Stimulated activated CD4-positive, alpha-beta T cell treated with anti-CD3 and anti-CD28 coated beads, Interleukin-1b, Interleukin-23, amount 100 ng/mL, for 1 hour (primary cell): ENCODE measurements at regions not wholly inside any gene's neighbourhood (a gene's known extent, or its start where the extent isn't known, plus 50 kb on each side); places are given as distances from the start of the nearest gene placed in this dataset.
"Not testable (repeated sequence)": the region's sequence is repeated elsewhere in the genome, so short reads cannot be mapped to it uniquely, and the experiment has no call there.

Experiments used
- DNase-seq, 2 donors: peaks; one replicate each; pipeline ENCODE4 v3.0.0-alpha.2; 2020; ENCODE audit warnings: low read depth in 2 of 2

DNA sequence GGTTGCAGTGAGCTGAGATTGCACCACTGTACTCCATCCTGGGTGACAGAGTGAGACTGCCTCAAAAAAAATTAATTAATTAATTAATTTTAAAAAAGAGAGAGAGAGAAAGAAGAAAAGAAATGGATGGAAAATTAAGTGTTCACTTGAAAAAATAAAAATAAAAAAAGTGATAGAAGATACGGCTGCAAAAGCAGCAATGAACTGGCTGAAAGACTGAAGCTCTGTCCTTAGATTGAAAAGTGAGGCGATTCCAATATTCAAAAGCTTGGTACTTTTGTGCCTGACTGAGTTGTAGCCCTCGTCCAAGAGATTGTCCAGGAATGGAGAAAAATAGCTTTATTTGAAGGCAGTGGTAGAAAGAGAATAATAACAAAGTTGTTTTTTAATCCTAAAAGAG, 154.6 kb downstream of the ADSS2 start:
- no peak for DNase-seq

DNA sequence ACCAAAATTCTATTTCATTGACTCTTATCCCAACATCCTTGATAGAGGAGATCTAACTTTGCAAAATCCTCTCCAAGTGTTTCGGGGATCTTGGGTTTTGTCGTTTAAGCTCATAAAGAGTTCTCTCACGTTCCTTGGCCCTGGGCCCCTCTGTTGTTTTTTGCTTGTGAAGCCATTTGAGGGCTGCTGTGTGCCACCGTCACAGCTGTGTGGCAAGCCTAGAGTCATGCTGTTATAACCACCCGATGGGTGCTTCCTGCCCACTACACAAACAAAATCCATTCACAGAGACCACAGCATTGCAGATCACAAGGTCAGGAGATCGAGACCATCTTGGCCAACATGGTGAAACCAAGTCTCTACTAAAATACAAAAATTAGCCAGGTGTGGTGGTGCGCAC, 154.1 kb downstream of the ADSS2 start:
- DNase-seq, result no peak

DNA sequence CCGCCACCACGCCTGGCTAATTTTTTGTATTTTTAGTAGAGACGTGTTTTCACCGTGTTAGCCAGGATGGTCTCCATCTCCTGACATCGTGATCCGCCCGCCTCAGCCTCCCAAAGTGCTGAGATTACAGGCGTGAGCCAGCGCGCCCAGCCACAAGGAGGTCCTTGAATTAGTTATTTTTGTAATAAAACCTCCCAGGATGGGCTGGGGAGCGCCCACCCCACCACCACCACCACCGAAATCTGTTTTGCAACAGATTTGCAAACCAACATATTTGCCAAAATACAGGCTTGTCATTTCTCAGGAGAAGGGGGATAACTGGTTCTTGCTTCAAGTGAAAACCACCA, 151.7 kb downstream of the ADSS2 start:
- DNase-seq, result not testable (repeated sequence)

DNA sequence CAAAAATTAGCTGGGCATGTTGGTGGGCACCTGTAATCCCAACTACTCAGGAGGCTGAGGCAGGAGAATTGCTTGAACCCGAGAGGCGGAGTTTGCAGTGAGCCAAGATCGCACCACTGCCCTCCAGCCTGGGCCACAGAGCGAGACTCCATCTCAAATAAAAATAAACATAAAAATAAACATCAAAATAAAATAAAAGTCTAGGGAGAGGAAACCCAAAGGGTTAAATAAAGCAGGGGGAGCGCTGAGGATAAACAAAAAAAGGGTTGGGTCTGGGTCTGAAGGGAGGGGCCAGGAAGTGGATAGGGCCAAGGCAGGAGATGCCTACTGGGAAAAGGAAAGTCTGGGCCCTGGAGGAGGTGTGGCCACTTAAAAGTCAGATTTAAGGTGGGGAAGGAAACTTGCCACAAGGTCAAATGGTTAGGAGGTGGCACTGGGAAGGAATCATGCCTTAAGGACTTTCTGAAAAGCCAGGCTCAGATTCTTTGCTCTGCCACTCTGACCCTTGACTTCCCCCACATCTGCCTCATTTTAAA, 150.0 kb downstream of the ADSS2 start:
- no peak for DNase-seq

DNA sequence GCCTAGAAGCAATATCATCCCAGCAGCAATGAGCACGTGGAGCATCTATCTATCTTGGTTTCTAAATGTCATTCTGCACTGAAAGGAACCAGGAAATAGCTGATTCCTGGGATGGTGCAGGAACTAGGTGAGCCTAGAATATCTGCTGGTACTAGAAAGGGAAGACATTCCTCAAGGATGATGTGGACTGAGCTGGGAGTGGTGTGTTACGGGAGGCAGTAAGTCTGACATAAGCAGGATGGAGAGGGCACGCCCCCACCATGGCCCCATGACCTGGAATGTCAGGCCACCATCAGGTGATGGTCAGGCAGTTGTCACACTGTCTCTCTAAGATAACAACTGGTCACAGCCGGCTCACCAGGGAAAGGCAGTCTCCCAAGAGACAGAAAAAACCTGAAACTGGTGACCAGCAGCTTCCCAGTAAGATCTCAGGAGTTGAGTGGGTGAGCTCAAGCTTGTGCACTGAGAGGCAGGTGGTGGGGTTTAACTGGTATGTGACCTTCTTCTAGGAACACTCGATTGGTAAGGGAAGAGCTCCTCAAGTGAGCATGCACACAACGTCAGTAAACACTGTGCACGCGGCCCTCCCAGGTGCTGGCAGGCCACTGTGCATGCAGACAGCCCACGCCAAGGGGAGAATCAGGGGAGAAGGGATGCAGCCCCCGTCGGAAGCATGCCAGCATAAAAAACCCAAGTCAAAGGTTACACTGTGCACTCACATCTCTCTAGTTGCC, 148.7 kb downstream of the ADSS2 start:
- DNase-seq, result no peak

DNA sequence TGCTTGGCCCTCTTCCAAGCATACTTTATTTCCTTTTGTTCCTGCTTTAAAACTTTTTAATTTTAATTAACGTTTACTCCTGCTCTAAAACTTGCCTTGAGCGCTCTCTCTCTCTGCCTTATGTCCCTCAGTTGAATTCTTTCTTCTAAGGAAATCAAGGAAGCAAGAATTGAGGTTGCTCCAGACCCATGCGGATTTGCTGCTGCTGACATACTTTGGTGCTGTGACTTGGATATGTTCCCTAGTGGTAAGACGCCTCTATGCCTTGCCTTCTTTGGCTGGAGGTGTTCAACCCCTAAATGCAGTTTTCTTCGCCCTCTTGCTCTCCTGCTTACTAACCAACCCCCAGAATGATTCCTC, 148.1 kb downstream of the ADSS2 start:
- no peak for DNase-seq

DNA sequence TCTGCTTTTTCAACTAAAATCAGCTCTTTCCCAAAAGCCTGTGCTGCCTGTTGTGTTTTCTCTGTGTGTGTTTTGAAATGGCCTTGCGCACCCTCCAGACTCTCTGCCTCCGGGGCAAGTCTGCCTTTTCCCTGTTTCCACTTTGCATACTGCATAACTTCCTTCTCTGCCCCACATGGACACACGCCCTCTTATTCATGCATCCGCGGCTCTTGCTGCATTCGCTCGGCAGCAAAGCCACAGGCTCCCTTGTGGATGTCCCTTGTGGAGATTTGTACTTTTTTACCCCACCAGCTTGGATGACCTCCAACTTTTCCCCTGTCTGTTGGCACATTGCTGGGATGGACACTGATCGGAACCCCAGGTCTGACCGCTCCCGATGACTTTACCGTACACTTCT, 147.6 kb downstream of the ADSS2 start:
- DNase-seq, result no peak

DNA sequence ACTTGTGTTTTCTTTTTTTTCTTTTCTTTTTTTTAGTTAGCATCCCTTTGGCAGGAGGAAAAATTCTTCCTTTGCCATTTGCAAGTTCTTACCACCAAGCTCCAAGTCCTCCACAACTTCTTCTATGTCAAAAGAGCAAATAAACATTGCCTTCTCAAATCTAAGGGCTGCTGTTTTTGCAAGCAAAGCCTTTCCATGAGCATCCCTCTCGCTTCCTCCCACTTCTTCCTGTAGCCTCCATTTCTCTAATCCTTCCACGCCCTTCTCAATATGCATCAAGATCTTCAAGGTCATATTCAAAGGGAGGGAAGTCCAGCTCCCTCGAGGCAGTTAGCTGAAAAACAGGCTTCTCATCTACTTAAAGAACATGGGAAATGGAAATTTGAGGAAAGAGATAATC, 147.1 kb downstream of the ADSS2 start:
- no peak for DNase-seq

DNA sequence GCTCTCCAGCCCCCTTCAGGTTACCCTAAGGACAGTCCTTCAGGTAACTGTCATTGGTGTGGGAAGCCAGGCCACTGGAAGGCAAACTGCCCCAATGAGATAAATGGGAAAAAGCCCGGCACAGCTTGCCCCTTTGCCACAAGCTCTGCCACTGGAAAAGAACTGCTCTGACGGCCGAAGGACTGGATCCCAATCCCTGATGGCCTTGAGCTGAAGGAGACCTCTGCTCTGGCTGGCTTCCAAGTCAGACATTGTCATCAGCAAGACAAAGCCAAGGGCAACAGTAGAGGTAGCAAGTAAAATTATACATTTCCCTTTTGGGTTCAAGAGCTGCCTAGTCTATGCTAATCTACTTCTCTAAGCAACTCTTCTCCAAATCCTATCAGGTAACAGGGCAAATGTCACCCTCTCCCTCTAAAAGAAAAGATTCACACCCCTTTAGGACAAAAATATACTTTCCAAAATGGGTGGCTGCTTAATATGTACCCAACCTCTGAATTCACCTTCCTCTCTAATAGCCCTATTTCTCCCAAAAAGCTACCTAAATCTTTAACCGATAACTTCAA, 145.8 kb downstream of the ADSS2 start:
- no peak for DNase-seq

DNA sequence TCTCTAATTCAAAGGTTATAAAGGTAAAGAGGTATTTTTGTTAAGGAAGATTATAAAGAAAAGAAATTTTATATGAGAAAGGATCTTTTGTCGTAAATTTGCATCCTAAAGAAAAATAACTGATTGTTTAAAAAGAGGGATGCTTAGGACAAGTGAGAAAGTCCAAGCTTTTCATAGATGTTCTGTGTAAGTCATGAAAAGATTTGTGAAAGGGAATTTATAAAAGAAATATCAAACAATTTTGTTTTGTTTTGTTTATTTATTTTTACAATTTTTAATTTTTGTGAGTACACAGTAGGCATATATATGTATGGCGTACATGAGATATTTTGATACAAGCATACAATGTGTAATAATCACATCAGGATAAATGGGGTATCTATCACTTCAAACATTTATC, 145.2 kb downstream of the ADSS2 start:
- no peak for DNase-seq

DNA sequence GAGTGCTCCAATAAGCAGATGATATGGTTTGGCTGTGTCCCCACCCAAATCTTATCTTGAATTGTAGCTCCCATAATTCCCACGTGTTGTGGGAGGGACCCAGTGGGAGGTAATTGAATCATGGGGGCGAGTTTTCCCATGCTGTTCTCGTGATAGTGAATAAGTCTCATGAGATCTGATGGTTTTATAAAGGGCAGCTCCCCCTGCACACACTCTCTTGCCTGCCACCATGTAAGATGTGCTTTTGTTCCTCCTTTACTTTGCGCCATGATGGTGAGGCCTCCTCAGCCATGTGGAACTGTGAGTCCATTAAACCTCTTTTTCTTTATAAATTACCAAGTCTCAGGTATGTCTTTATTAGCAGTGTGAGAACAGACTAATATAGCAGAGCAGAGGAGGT, 142.5 kb downstream of the ADSS2 start:
- not testable (repeated sequence) for DNase-seq

DNA sequence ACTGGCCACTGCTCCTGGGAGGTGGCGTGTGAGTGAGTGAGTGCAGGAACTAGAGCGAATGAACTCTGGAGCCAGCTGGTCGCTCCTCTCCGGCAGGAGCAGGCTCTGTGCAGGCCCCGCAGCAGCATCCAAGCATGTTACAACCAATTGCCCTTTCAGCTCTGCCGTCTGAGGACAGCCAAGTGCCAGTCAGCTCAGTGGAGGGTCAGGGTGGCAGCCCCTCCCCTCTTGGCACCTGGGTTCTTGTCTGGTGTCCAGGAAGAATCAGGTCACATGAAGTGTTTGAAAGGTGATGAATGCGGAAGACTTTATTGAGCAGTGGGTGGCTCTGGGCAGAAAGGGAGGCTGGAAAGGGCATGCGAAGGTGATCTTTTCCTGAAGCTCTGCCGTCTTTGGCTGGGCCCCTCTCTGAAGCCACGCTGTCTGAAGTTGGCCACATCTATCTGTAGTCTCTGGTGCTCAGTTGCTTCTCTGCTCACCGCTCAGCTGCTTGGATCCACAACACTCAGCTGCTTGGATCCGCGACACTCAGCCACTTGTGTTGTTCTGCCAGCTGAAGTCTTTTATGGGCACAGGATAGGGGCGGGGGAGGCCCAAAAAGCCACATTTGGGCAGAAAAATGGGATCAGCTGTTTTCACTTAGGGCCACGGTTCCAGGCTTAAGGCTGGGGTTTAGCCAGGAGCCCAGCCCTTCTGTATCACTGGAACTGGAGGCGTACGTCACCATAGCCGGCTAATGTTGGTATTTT, 139.8 kb downstream of the ADSS2 start:
- DNase-seq, result no peak

DNA sequence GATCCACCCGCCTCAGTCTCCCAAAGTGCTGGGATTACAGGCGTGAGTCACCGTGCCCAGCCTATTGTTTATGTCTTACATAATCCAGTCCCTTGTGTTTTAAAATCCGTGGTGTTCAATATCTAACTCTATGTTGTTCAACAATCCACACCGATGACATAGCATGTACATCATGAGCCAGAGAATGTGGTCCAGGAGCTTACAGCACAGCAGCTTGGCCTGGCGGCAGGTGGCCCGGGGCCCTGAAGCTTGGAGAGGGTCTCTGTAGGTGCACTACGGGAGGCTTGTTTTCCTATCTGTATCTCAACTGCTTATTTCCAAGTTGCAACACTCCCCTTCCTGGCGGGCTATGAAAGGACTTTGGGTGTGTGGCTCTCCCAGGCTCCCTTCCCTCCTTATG, 138.4 kb downstream of the ADSS2 start:
- DNase-seq, result no peak

DNA sequence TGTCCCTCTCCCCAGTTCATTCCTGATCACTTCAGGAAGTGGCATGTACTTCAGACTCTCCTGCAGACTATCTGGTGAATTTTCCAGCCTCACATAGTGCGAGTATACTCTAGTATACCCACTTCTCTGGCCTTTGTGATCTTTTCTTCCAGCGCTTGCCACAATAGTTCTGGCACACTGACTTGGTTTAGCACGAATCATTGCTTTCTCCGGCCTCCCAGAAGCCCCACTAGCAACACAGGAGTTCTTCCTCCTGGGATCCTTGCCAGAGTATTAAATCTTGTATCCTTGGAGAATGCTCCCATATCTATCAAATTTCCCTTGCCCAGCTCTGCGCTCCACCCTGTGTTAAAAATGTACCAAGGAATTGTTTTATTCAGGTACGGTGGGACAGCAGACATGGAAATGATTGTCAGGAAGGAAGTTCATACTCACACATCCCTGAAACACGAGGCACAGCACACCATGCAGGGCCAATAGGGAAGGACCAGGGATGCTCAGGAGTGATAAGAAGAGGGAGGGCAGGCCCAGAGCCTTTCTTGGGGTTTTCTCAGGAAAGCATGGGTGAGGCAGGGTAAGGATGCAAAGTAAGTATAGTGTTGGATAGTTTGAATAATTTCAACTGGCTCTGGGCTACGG, 136.7 kb downstream of the ADSS2 start:
- DNase-seq, result no peak

DNA sequence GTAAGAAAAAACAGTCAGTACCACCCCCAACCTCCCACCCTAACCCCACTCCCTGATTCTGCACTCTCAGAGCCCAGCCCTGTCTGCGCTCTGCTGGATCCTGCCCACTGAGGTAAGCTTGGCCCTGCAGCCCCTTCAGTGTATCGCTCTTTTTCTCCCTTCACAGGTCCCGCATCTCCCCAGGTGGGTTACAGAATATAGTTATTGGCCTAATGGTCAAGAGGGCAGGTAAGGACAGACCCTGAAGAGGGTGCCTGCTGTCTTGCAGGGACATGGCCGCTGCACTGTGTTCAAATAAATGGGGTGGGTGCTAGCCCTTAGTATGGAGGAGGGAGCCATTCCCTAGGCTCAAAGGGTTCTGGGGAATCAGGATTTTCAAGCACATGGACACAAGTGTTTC, 135.7 kb downstream of the ADSS2 start:
- DNase-seq, result no peak

DNA sequence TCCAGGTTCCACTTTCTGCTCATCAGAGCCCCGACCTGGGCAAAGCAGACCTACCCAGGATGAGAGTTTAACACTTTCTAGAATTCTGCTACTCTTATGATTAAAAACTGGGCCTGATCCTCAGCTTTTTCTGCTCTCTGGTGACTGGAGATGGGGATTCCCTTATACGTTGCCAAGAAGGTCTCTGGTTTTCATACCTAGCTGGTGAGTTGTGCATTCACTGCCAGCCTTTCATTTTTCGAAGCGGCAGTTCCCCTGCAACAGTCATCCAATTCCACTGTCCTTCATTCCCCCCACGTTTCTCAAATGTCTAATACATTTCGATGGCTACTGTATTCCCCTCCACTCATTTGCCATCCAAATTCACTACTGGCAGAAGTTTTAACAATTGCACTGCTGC, 135.3 kb downstream of the ADSS2 start:
- no peak for DNase-seq

DNA sequence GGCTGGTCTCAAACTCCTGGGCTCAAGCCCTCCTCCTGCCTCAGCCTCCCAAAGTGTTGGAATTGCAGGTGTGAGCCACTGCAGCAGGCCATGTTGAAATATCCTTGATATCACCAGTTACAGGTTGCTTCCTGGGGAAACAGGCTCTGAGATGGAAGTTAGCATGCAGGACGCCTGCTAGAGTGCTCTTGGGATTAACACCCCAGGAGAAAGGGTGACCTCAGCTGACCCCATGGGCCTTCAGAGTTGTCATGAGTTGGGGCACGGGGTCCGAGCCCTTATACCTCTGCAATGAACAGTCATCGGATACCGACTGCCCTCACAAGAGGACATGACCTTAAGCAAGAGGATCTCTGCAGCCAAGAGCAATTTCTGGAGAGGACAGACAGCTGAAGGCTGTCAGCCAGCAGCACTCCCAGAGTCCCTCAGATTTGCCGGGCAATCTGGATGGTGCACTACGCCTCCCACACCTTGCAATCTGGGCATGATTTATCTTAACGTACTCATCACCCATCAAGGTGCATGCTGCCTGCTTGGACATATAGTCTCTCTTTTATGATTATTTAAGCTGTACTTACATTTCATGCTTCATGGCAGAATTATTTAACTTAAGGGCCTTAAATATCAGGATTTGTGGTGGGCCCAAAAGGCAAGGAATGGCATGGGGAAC, 134.6 kb downstream of the ADSS2 start:
- DNase-seq, result no peak

DNA sequence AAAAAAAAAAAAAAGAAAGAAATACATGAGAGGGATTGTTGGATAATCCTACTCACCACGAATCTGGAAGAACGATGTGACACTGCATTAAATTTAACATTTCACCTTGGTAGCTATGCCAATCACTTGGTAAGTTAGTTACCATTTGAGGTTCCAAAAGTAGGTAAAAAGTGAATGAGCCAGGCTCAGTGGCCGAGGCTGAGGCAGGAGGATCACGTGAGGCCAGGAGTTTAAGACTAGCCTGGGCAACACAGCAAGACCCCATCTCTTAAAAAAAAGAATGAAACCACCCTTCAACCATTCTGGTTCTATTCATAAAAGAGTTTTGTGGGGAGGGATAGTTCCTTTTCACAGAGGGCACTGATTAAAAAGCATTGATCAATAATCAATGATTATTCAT, 133.6 kb downstream of the ADSS2 start:
- no peak for DNase-seq

DNA sequence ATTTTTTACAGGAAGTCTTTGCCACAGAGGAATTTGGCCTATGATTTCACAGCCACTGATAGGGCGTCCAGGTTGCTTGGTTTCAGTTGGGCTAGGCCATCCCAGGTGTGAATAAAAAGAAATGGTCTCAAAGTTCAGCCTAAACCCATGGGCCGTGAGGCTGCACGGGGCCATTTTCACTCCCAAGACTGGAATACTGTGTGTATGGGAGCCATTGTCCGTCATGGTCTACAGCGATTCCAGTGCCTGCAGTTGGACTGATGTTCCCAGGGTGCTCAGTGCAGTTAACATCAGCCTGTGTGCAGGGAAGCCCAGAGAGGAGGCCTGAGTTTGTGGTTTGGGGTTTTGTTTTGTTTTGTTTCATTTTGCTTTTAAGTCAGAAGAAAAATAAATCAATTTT, 133.2 kb downstream of the ADSS2 start:
- DNase-seq, result no peak

DNA sequence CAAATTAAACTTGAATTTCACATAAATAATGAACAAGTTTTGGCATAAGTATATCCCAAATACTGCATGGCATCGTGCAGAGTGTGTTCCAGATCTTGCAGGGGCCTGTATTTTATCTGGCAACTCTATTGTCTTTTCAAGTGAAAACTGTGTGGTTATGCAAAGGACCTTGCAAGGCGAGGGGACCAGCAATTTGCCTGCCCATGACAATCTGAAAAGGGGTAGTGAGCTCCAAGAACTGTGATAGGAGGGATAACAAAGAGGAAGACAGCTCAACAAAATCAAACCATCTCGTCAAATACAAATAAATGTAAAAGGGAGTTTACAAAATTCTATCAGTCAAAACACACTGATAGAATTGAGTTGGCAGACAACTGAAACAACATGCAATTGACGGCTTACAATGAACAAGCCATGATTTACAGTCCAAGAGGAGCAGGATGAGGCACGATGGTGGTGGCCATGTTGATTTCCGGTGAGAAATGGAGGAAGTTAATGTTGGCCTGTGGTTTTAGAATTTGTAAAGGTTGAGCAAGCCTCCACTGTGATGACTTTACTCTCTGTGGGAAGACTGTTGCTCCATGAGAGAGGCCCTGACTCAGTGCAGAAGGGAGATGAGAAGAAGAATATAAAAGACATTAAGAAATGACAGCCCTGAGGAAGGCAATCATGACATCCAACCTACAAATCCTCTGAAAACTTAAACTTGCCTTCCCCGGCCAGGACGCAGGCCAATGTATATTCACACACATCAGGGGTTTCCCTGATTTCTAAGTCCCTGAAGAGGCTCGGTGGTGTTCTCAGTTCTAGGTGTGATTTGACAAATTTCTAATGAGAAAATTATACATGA, 132.2 kb downstream of the ADSS2 start:
- no peak for DNase-seq

DNA sequence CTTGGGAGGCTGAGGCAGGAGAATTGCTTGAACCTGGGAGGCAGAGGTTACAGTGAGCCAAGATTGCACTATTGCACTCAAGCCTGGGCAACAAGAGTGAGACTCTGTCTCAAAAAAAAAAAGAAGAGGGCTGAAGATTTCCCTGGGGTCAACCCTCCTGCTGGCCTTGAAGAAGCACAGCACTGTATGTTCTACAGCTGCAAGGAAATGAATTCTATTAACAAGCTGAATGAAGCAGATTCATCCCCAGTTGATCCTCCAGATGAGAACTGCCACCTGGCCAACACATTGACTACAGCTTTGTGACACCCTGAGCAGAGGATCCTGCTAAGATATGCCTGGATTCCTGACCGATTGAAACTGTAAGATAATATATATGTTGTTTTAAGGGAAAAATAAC, 129.5 kb downstream of the ADSS2 start:
- DNase-seq, result no peak
